GM21786 (cell line): ENCODE measurements at regions not wholly inside any gene's neighbourhood (a gene's known extent, or its start where the extent isn't known, plus 50 kb on each side); places are given as distances from the start of the nearest gene placed in this dataset.
A peak's percentile ranks its signal among the peaks of the same experiment; 100 is the strongest.

Source experiments
- ATAC-seq: cut with Tn5 transposase; IDR thresholded peaks from one replicate; pipeline ENCODE4 v1.9.1; 2021; ENCODE audit not compliant: unreplicated experiment

- no peak for ATAC-seq
Measured at GRCh38 chr3:99458013-99458412, 180.4 kb upstream of the COL8A1 start.

GRCh38 chr3:99442599-99442998 lies 195.8 kb upstream of the COL8A1 start:
- no peak for ATAC-seq

- no peak for ATAC-seq
Measured at GRCh38 chr3:99439892-99440291, 198.5 kb upstream of the COL8A1 start.

- no peak for ATAC-seq
Measured at GRCh38 chr3:99434190-99434589, 204.2 kb upstream of the COL8A1 start.

GRCh38 chr3:99430348-99431134 lies 207.9 kb upstream of the COL8A1 start:
- peak; percentile 42 for ATAC-seq

GRCh38 chr3:99429502-99429901 lies 208.9 kb upstream of the COL8A1 start:
- ATAC-seq, result peak; percentile 43

GRCh38 chr3:99425930-99426329 lies 212.5 kb upstream of the COL8A1 start:
- ATAC-seq, result no peak

- peak; percentile 4 for ATAC-seq
Measured at GRCh38 chr3:99419116-99419515, 219.3 kb upstream of the COL8A1 start.

GRCh38 chr3:99418709-99419108 lies 219.7 kb upstream of the COL8A1 start:
- peak; percentile 80 for ATAC-seq

- ATAC-seq, result peak; percentile 67
Measured at GRCh38 chr3:99418209-99418635, 220.2 kb upstream of the COL8A1 start.

- no peak for ATAC-seq
Measured at GRCh38 chr3:99413504-99413903, 224.9 kb upstream of the COL8A1 start.

- ATAC-seq, result peak; percentile 83
Measured at GRCh38 chr3:99410789-99411311, 227.5 kb upstream of the COL8A1 start.

- ATAC-seq, result no peak
Measured at GRCh38 chr3:99409961-99410360, 228.4 kb upstream of the COL8A1 start.

GRCh38 chr3:99407257-99407656 lies 231.1 kb upstream of the COL8A1 start:
- ATAC-seq, result peak; percentile 44

GRCh38 chr3:99402755-99403154 lies 235.6 kb upstream of the COL8A1 start:
- ATAC-seq, result no peak

GRCh38 chr3:99400352-99400751 lies 238.0 kb upstream of the COL8A1 start:
- no peak for ATAC-seq

- no peak for ATAC-seq
Measured at GRCh38 chr3:99396651-99397275, 241.6 kb upstream of the COL8A1 start.

- ATAC-seq, result no peak
Measured at GRCh38 chr3:99394831-99395778, 243.3 kb upstream of the COL8A1 start.

GRCh38 chr3:99393961-99394360 lies 244.4 kb upstream of the COL8A1 start:
- ATAC-seq, result no peak

- no peak for ATAC-seq
Measured at GRCh38 chr3:99388780-99389179, 249.6 kb upstream of the COL8A1 start.

- no peak for ATAC-seq
Measured at GRCh38 chr3:99384596-99384995, 253.8 kb upstream of the COL8A1 start.
